ENCODE measurements at regions not wholly inside any gene's neighbourhood (a gene's known extent, or its start where the extent isn't known, plus 50 kb on each side); places are given as distances from the start of the nearest gene placed in this dataset.
"Not testable (repeated sequence)": the region's sequence is repeated elsewhere in the genome, so short reads cannot be mapped to it uniquely, and the experiment has no call there.

GRCh38 chr1:221966888-221967287 is 225.0 kb upstream of the DUSP10 start:
- not testable (repeated sequence) for H3K27ac ChIP-seq (ENCODE audit: insufficient read depth, low read length, poor library complexity, severe bottlenecking); DNase-seq; H3K4me1 ChIP-seq (ENCODE audit: control insufficient read depth, insufficient read depth, low read length, poor library complexity, severe bottlenecking); H3K36me3 ChIP-seq (ENCODE audit: control insufficient read depth, insufficient read depth, low read length); H3K9me3 ChIP-seq (ENCODE audit: control insufficient read depth, low read length); H3K4me3 ChIP-seq (ENCODE audit: insufficient read depth, low read depth, low read length, poor library complexity, severe bottlenecking); H3K27me3 ChIP-seq (replicated peaks; ENCODE audit: control insufficient read depth, insufficient read depth, low read length, poor library complexity, severe bottlenecking)

DNA sequence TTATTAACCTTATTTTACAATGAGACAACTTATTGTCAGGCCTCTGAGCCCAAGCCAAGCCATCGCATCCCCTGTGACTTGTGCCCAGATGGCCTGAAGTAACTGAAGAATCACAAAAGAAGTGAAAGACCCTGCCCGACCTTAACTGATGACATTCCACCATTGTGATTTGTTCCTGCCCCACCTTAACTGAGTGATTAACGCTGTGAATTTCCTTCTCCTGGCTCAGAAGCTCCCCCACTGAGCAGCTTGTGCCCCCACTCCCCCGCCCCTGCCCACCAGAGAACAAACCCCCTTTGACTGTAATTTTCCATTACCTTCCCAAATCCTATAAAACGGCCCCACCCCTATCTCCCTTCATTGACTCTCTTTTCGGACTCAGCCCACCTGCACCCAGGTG is 224.0 kb upstream of the DUSP10 start:
- not testable (repeated sequence) for H3K4me1 ChIP-seq (ENCODE audit: control insufficient read depth, insufficient read depth, low read length, poor library complexity, severe bottlenecking); H3K27me3 ChIP-seq (replicated peaks; ENCODE audit: control insufficient read depth, insufficient read depth, low read length, poor library complexity, severe bottlenecking); H3K36me3 ChIP-seq (ENCODE audit: control insufficient read depth, insufficient read depth, low read length); H3K27ac ChIP-seq (ENCODE audit: insufficient read depth, low read length, poor library complexity, severe bottlenecking); H3K9me3 ChIP-seq (ENCODE audit: control insufficient read depth, low read length); H3K4me3 ChIP-seq (ENCODE audit: insufficient read depth, low read depth, low read length, poor library complexity, severe bottlenecking); DNase-seq

GRCh38 chr1:221965252-221965651 is 223.4 kb upstream of the DUSP10 start:
- DNase-seq, result no peak
- H3K4me1 ChIP-seq (ENCODE audit: control insufficient read depth, insufficient read depth, low read length, poor library complexity, severe bottlenecking), result no peaks in the 10 kb centered on the region
- no peak overlapping the region for H3K27ac ChIP-seq (ENCODE audit: insufficient read depth, low read length, poor library complexity, severe bottlenecking)
- no peak overlapping the region for H3K4me3 ChIP-seq (ENCODE audit: insufficient read depth, low read depth, low read length, poor library complexity, severe bottlenecking)
- no peaks in the 10 kb centered on the region for H3K36me3 ChIP-seq (ENCODE audit: control insufficient read depth, insufficient read depth, low read length)
- no peaks in the 10 kb centered on the region for H3K9me3 ChIP-seq (ENCODE audit: control insufficient read depth, low read length)
- no peaks in the 10 kb centered on the region for H3K27me3 ChIP-seq (replicated peaks; ENCODE audit: control insufficient read depth, insufficient read depth, low read length, poor library complexity, severe bottlenecking)

DNA sequence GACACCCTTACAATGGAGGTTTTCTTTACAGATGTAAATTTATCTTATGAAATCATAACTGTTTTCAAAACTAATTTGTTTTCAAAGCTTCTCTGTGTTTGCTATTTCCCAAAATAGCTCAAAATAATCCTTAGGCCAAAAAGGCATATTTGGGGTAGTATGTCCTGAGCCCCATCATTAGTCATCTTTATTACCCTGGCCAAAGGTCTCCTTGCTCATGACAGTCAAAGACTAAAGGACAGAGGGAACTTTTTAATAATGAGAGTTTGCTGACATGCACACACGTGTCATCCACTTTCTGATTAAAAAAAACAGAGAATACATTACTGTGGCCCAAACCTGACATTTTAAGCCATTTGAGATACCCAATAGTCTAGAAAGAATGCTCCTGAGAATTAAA is 221.9 kb upstream of the DUSP10 start:
- Histone ChIP-seq H3K9me3 (ENCODE audit: control insufficient read depth, low read length) (no peaks in the 10 kb centered on the region), H3K36me3 (ENCODE audit: control insufficient read depth, insufficient read depth, low read length) (no peaks in the 10 kb centered on the region), H3K27ac (ENCODE audit: insufficient read depth, low read length, poor library complexity, severe bottlenecking) (no peak overlapping the region), H3K27me3 (replicated peaks; ENCODE audit: control insufficient read depth, insufficient read depth, low read length, poor library complexity, severe bottlenecking) (no peaks in the 10 kb centered on the region), H3K4me1 (ENCODE audit: control insufficient read depth, insufficient read depth, low read length, poor library complexity, severe bottlenecking) (no peaks in the 10 kb centered on the region), H3K4me3 (ENCODE audit: insufficient read depth, low read depth, low read length, poor library complexity, severe bottlenecking) (no peak overlapping the region)
- no peak for DNase-seq

GRCh38 chr1:221962385-221962784 is 220.5 kb upstream of the DUSP10 start:
- H3K4me3 ChIP-seq (ENCODE audit: insufficient read depth, low read depth, low read length, poor library complexity, severe bottlenecking), result no peak overlapping the region
- no peaks in the 10 kb centered on the region for H3K36me3 ChIP-seq (ENCODE audit: control insufficient read depth, insufficient read depth, low read length)
- H3K27ac ChIP-seq (ENCODE audit: insufficient read depth, low read length, poor library complexity, severe bottlenecking), result no peak overlapping the region
- no peak for DNase-seq
- H3K9me3 ChIP-seq (ENCODE audit: control insufficient read depth, low read length), result no peaks in the 10 kb centered on the region
- no peaks in the 10 kb centered on the region for H3K4me1 ChIP-seq (ENCODE audit: control insufficient read depth, insufficient read depth, low read length, poor library complexity, severe bottlenecking)
- H3K27me3 ChIP-seq (replicated peaks; ENCODE audit: control insufficient read depth, insufficient read depth, low read length, poor library complexity, severe bottlenecking), result no peaks in the 10 kb centered on the region

DNA sequence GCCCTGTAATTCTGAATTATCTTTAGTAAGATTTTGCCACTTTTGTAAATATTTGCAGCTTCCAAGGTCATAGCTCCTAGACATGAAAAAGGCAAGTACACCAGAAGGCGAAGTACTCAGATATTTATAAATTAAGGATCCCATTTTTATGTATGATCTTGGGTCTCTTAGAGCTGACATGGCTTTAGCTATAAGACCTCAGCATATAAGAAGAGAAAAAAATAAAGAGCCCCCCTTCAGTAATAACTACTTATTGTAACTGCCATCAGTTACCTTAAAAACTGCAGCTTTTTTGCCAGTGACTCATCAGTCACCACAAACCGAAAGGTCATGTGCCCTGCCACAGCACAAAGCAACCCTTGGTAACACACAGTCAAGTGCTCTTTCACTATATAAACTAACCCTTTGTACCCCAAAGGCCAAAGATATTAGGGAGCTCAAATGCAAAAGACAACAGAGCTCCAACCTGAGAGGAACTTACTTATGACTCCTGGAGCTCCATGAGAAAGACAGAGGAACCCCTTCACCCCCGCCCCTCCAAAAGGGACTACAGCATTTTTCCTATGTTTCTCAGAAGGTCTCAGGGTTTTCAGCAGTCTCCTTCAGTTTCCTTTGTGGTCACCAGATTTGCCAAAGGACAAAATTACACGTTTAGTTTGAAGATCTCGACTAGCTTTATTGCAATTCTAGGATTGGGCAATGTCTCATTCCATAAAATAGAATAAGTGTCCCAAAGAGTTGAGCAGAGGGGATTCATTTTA is 219.8 kb upstream of the DUSP10 start:
- no peaks in the 10 kb centered on the region for H3K36me3 ChIP-seq (ENCODE audit: control insufficient read depth, insufficient read depth, low read length)
- H3K4me1 ChIP-seq (ENCODE audit: control insufficient read depth, insufficient read depth, low read length, poor library complexity, severe bottlenecking), result no peaks in the 10 kb centered on the region
- H3K27ac ChIP-seq (ENCODE audit: insufficient read depth, low read length, poor library complexity, severe bottlenecking), result no peak overlapping the region
- H3K27me3 ChIP-seq (replicated peaks; ENCODE audit: control insufficient read depth, insufficient read depth, low read length, poor library complexity, severe bottlenecking), result no peaks in the 10 kb centered on the region
- DNase-seq, result no peak
- no peaks in the 10 kb centered on the region for H3K9me3 ChIP-seq (ENCODE audit: control insufficient read depth, low read length)
- no peak overlapping the region for H3K4me3 ChIP-seq (ENCODE audit: insufficient read depth, low read depth, low read length, poor library complexity, severe bottlenecking)

GRCh38 chr1:221958161-221958562 is 216.3 kb upstream of the DUSP10 start:
- H3K4me1 ChIP-seq (ENCODE audit: control insufficient read depth, insufficient read depth, low read length, poor library complexity, severe bottlenecking); H3K27me3 ChIP-seq (replicated peaks; ENCODE audit: control insufficient read depth, insufficient read depth, low read length, poor library complexity, severe bottlenecking); DNase-seq; H3K4me3 ChIP-seq (ENCODE audit: insufficient read depth, low read depth, low read length, poor library complexity, severe bottlenecking); H3K9me3 ChIP-seq (ENCODE audit: control insufficient read depth, low read length); H3K36me3 ChIP-seq (ENCODE audit: control insufficient read depth, insufficient read depth, low read length); H3K27ac ChIP-seq (ENCODE audit: insufficient read depth, low read length, poor library complexity, severe bottlenecking): not testable (repeated sequence)

- H3K4me3 ChIP-seq (ENCODE audit: insufficient read depth, low read depth, low read length, poor library complexity, severe bottlenecking); H3K36me3 ChIP-seq (ENCODE audit: control insufficient read depth, insufficient read depth, low read length); DNase-seq; H3K9me3 ChIP-seq (ENCODE audit: control insufficient read depth, low read length); H3K27me3 ChIP-seq (replicated peaks; ENCODE audit: control insufficient read depth, insufficient read depth, low read length, poor library complexity, severe bottlenecking); H3K4me1 ChIP-seq (ENCODE audit: control insufficient read depth, insufficient read depth, low read length, poor library complexity, severe bottlenecking); H3K27ac ChIP-seq (ENCODE audit: insufficient read depth, low read length, poor library complexity, severe bottlenecking): not testable (repeated sequence)
These were observed 215.5 kb upstream of the DUSP10 start for GRCh38 chr1:221957350-221957749.

GRCh38 chr1:221949996-221950395 is 208.1 kb upstream of the DUSP10 start:
- Histone ChIP-seq H3K36me3 (ENCODE audit: control insufficient read depth, insufficient read depth, low read length) (no peaks in the 10 kb centered on the region), H3K27ac (ENCODE audit: insufficient read depth, low read length, poor library complexity, severe bottlenecking) (no peak overlapping the region)
- DNase-seq, result no peak

GRCh38 chr1:221948459-221948858 is 206.6 kb upstream of the DUSP10 start:
- H3K9me3 ChIP-seq (ENCODE audit: control insufficient read depth, low read length), result no peaks in the 10 kb centered on the region
- H3K4me1 ChIP-seq (ENCODE audit: control insufficient read depth, insufficient read depth, low read length, poor library complexity, severe bottlenecking), result no peaks in the 10 kb centered on the region
- H3K27ac ChIP-seq (ENCODE audit: insufficient read depth, low read length, poor library complexity, severe bottlenecking), result no peak overlapping the region
- DNase-seq, result no peak
- H3K4me3 ChIP-seq (ENCODE audit: insufficient read depth, low read depth, low read length, poor library complexity, severe bottlenecking), result no peak overlapping the region
- no peaks in the 10 kb centered on the region for H3K27me3 ChIP-seq (replicated peaks; ENCODE audit: control insufficient read depth, insufficient read depth, low read length, poor library complexity, severe bottlenecking)
- no peaks in the 10 kb centered on the region for H3K36me3 ChIP-seq (ENCODE audit: control insufficient read depth, insufficient read depth, low read length)

More at GRCh38 chr1:221949996-221950395, 208.1 kb upstream of the DUSP10 start:
- H3K4me3 ChIP-seq (ENCODE audit: insufficient read depth, low read depth, low read length, poor library complexity, severe bottlenecking), result no peak overlapping the region
- no peaks in the 10 kb centered on the region for H3K4me1 ChIP-seq (ENCODE audit: control insufficient read depth, insufficient read depth, low read length, poor library complexity, severe bottlenecking)
- no peaks in the 10 kb centered on the region for H3K27me3 ChIP-seq (replicated peaks; ENCODE audit: control insufficient read depth, insufficient read depth, low read length, poor library complexity, severe bottlenecking)
- no peaks in the 10 kb centered on the region for H3K9me3 ChIP-seq (ENCODE audit: control insufficient read depth, low read length)
